NB4 (cell line): ENCODE measurements at regions not wholly inside any gene's neighbourhood (a gene's known extent, or its start where the extent isn't known, plus 50 kb on each side); places are given as distances from the start of the nearest gene placed in this dataset.

Source experiments
- DNase-seq: peaks from one replicate; pipeline ENCODE4 v3.0.0; 2010; ENCODE audit warnings: low read depth
- H3K4me3 ChIP-seq: one replicate; pipeline ENCODE4 v1.5.1; 2011; ENCODE audit warnings: mild to moderate bottlenecking, low read depth, low read length, moderate library complexity
- MYC ChIP-seq: IDR thresholded peaks from 2 replicates; pipeline ENCODE4 v1.6.1; 2011; ENCODE audit warnings: low read depth, low read length
- POLR2A ChIP-seq: IDR thresholded peaks from 2 replicates; pipeline ENCODE4 v1.6.1; 2011; ENCODE audit warnings: mild to moderate bottlenecking; ENCODE audit not compliant: insufficient read length; ENCODE audit errors: extremely low read depth
- TF ChIP-seq, protein P1 (sequence below): IDR thresholded peaks from 2 replicates; pipeline ENCODE4 v1.6.1; 2011; ENCODE audit warnings: low read depth, low read length
- TF ChIP-seq, protein P2 (sequence below): IDR thresholded peaks from one replicate; pipeline ENCODE4 v1.5.1; 2012; ENCODE audit warnings: low read depth, low read length

DNA sequence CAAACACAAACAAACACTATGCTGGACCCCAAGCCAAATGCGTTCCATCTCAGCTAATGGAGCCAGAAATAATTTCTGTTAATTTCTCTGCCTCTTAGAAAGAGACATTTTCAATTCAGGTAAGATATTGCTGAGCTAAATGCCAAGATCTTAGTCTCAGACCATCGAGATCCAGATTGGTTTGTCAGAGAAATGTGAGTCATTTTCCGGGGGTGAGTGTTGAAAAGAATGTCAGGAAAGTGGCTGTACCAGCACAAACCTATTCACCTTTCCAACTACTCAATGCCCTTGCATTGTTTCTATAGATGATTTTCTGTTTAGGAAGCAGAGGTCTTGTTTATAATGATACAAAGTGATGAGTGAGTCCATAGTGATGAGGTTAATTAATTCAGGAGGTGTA is 266.8 kb upstream of the TSHZ3 start:
- no peak for DNase-seq
- H3K4me3 ChIP-seq, result no peak overlapping the region
- TF ChIP-seq, protein P1, sequence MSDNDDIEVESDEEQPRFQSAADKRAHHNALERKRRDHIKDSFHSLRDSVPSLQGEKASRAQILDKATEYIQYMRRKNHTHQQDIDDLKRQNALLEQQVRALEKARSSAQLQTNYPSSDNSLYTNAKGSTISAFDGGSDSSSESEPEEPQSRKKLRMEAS, result no peak
- TF ChIP-seq MYC (no peak), POLR2A (no peak)
- TF ChIP-seq, protein P2, sequence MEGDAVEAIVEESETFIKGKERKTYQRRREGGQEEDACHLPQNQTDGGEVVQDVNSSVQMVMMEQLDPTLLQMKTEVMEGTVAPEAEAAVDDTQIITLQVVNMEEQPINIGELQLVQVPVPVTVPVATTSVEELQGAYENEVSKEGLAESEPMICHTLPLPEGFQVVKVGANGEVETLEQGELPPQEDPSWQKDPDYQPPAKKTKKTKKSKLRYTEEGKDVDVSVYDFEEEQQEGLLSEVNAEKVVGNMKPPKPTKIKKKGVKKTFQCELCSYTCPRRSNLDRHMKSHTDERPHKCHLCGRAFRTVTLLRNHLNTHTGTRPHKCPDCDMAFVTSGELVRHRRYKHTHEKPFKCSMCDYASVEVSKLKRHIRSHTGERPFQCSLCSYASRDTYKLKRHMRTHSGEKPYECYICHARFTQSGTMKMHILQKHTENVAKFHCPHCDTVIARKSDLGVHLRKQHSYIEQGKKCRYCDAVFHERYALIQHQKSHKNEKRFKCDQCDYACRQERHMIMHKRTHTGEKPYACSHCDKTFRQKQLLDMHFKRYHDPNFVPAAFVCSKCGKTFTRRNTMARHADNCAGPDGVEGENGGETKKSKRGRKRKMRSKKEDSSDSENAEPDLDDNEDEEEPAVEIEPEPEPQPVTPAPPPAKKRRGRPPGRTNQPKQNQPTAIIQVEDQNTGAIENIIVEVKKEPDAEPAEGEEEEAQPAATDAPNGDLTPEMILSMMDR, result no peak

DNA sequence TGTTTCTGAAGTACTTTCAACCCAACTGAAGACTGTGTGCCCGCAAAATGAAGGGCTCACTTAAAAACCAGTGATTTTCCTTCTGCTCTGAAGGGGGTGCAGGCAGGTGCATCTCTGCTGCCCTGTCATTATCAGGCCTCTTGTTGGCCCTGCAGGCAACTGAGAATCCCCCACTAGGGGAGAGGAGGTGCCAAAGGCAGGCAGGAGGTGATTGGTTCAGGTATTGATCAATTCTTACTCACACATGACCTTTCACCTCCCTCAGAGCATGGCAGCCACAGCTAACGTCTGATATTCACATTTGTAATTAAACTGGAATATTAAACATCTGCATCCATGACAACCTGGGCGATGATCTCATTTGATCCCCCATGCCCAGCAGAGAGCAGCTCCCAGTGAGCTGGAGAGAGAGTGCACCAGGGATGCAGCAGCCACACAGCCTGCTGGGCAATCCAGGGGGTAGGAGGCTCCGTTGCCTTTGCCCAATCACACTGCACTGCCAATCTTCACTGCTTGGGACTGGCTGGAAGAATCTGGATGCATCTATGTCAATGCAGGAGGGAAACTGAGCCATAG is 267.9 kb upstream of the TSHZ3 start:
- TF ChIP-seq MYC (no peak), POLR2A (no peak)
- TF ChIP-seq, protein P2, result no peak
- TF ChIP-seq, protein P1, result no peak
- DNase-seq, result no peak
- H3K4me3 ChIP-seq, result no peak overlapping the region

DNA sequence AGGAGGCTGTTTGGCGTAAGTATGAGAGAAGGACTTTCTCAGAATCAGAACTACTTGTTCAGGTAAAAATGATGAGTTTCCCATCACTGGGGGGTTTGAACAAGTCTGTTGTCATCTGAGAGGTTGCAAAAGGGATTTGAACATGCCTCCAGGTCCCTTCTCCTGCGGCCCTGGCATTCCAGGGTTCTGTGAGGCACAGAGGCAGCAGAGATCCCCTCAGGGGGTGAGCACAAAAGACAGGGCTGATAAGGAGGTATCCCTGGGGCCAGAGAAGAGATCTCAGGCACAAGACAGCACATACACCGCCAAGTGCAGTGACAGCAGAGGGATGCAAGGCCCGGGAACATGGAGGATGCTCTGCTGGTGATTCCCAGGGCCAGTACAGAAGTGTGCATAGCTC is 275.8 kb upstream of the TSHZ3 start:
- no peak for TF ChIP-seq POLR2A
- TF ChIP-seq, protein P2, result no peak
- TF ChIP-seq MYC, result no peak
- TF ChIP-seq, protein P1, result no peak
- H3K4me3 ChIP-seq, result no peak overlapping the region

DNA sequence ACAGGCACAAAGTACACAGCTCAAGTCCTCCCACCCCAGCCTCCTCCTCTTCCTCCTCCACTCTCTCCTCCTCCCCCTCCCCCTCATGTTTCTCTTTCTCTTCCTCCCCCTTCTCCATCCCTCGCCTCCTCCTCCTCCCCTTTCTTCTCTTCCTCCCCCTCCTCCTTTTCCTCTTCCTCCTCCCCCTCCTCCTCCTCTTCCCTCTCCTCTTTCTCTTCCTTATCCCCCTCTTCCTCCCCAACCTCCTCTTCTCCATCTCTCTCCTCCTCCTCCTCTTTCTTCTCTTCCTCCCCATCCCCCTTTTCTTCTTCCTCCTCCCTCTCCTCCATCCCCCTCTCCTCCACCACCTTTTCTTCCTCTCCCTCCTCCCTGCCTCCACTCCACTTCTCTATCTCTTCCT is 276.3 kb upstream of the TSHZ3 start:
- no peak overlapping the region for H3K4me3 ChIP-seq
- no peak for DNase-seq
- no peak for TF ChIP-seq MYC
- TF ChIP-seq, protein P1, result no peak
- no peak for TF ChIP-seq POLR2A
- TF ChIP-seq, protein P2, result no peak

More for the DNA sequence above, 275.8 kb upstream of the TSHZ3 start:
- DNase-seq, result no peak

DNA sequence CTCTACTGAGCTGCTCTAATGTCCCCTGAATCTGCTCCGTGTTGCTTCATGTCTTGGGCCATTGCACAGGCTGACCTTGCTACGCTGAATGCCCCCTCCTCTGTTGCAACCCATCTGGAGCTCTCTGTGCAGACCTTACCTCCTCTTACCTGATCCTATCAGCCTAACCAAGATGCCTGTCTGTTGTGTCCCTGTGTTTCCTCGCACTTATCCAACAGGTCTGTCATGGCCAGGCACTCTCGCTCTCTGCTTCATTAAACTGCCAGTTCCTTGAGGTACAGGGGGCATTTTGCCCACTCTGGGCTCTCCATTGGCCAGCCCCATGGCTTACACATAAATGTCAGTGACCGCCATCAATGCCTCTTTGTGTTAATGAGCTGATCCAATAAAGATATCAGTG is 277.7 kb upstream of the TSHZ3 start:
- DNase-seq, result no peak
- H3K4me3 ChIP-seq, result no peak overlapping the region
- TF ChIP-seq POLR2A, result no peak
- no peak for TF ChIP-seq MYC
- TF ChIP-seq, protein P2, result no peak
- TF ChIP-seq, protein P1, result no peak
